ENCODE measurements at regions not wholly inside any gene's neighbourhood (a gene's known extent, or its start where the extent isn't known, plus 50 kb on each side); places are given as distances from the start of the nearest gene placed in this dataset.
"Not testable (repeated sequence)": the region's sequence is repeated elsewhere in the genome, so short reads cannot be mapped to it uniquely, and the experiment has no call there.

- no peak overlapping the region for H2AFZ ChIP-seq (ENCODE audit: low read depth, low read length)
- H3K4me1 ChIP-seq (ENCODE audit: insufficient read depth, low read length), result peaks cover 18% of the 10 kb centered on the region
- H3K4me3 ChIP-seq (ENCODE audit: low read length), result no peak overlapping the region
- peaks cover 2% of the 10 kb centered on the region for H3K9me3 ChIP-seq (ENCODE audit: low read length)
- no peaks in the 10 kb centered on the region for H3K27me3 ChIP-seq (ENCODE audit: insufficient read depth, low read length)
- H3K36me3 ChIP-seq (ENCODE audit: insufficient read depth, low read length), result no peaks in the 10 kb centered on the region
These were observed 151.9 kb upstream of the JADE1 start for GRCh38 chr4:128657638-128658037.

GRCh38 chr4:128654465-128654864, 155.0 kb upstream of the JADE1 start:
- no peak overlapping the region for H2AFZ ChIP-seq (ENCODE audit: low read depth, low read length)
- no peak overlapping the region for H3K4me3 ChIP-seq (ENCODE audit: low read length)
- peaks cover 18% of the 10 kb centered on the region for H3K4me1 ChIP-seq (ENCODE audit: insufficient read depth, low read length)
- H3K27me3 ChIP-seq (ENCODE audit: insufficient read depth, low read length), result no peaks in the 10 kb centered on the region
- peaks cover 2% of the 10 kb centered on the region for H3K9me3 ChIP-seq (ENCODE audit: low read length)
- no peaks in the 10 kb centered on the region for H3K36me3 ChIP-seq (ENCODE audit: insufficient read depth, low read length)

DNA sequence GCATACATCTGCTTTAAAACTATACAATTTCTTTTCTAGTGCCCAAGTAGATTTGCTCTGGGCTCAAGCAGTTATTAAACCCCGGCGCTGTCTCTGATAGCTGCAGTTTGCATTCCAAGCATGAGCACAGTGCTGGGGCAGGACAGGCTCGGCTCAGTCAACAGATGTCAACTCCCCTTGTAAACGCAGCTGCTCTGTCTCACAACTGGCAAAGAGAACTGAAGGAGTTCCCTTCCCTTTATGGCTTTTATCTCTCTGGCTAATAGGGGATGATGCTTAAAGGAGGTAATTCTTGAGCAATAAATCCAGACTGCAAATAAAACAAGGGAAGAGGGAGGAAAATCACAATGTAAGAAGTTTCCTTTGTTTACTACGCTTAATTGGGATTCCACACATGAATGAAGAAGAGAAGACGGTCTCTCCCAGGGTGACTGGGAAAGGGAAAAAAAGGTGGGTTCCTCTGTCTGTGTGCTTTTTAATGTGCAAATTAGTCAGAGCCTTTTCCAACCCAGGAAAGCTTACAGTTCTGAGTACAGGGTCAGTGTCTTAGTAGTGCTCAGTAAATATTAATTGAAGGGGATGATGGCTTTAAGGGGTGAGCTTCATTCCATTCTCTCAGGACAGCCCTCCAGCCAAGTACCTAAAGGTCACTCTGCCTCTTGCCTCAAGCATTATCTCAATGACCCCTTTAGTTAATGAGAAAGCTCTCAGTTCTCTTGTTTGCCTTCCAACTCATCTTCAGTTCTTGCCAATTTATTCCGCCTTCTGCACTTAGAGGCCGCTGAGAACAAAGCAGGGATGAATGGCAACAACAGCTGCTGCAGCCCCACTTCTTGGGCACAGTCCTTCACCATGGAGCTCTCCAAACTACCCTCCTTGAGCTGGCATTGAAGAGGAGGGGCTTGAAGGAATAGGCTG, 155.7 kb upstream of the JADE1 start:
- H3K4me1 ChIP-seq (ENCODE audit: insufficient read depth, low read length), result peaks cover 18% of the 10 kb centered on the region
- H3K27me3 ChIP-seq (ENCODE audit: insufficient read depth, low read length), result no peaks in the 10 kb centered on the region
- no peaks in the 10 kb centered on the region for H3K36me3 ChIP-seq (ENCODE audit: insufficient read depth, low read length)
- H3K4me3 ChIP-seq (ENCODE audit: low read length), result no peak overlapping the region
- H3K9me3 ChIP-seq (ENCODE audit: low read length), result peaks cover 2% of the 10 kb centered on the region
- no peak overlapping the region for H2AFZ ChIP-seq (ENCODE audit: low read depth, low read length)

- Histone ChIP-seq H2AFZ (ENCODE audit: low read depth, low read length) (no peak overlapping the region), H3K4me3 (ENCODE audit: low read length) (no peak overlapping the region), H3K36me3 (ENCODE audit: insufficient read depth, low read length) (no peaks in the 10 kb centered on the region), H3K9me3 (ENCODE audit: low read length) (no peaks in the 10 kb centered on the region), H3K4me1 (ENCODE audit: insufficient read depth, low read length) (peaks cover 18% of the 10 kb centered on the region), H3K27me3 (ENCODE audit: insufficient read depth, low read length) (no peaks in the 10 kb centered on the region)
These were observed 159.8 kb upstream of the JADE1 start for GRCh38 chr4:128649575-128650205.

DNA sequence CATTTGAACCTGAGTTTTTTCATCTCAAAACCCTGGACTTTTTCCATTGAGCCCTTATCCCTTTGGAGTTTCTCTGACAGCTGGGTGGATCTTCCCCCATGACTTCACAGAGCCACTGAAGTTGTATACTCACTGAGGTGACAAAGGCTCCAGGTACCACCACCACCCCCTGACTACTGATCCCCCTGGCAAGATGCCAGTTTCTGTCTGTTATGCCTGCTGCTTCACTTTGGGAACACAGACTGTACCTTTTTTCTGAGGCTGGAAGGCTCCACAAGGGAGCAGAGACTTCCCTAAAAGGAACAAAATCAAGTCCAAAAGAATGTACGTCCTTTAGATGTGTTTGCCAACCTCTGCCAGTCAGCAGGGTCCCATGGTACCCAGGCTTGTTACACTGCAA, 160.3 kb upstream of the JADE1 start:
- Histone ChIP-seq H3K9me3 (ENCODE audit: low read length) (no peaks in the 10 kb centered on the region), H3K4me3 (ENCODE audit: low read length) (no peak overlapping the region), H2AFZ (ENCODE audit: low read depth, low read length) (no peak overlapping the region), H3K36me3 (ENCODE audit: insufficient read depth, low read length) (no peaks in the 10 kb centered on the region), H3K4me1 (ENCODE audit: insufficient read depth, low read length) (peaks cover 13% of the 10 kb centered on the region), H3K27me3 (ENCODE audit: insufficient read depth, low read length) (no peaks in the 10 kb centered on the region)

DNA sequence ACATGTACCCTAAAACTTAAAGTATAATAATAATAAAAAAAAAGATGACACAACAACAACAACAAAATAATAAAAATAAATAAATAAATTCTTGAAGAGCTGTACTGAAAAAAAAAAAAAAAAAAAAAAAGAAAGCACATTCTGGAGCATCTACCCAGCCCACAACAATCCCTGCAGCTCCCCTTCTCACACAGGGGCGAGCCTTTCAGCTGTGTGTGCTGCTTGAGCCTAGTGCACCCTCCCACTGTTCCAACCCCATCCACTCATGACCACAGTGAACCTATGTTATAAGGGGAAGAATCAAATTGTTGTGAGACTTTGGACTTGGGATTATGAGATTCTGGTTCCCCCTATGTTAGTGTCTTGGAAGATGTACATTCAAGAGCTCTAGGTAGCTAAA, 161.5 kb upstream of the JADE1 start:
- Histone ChIP-seq H3K9me3 (ENCODE audit: low read length) (no peaks in the 10 kb centered on the region), H3K4me3 (ENCODE audit: low read length) (no peak overlapping the region), H3K27me3 (ENCODE audit: insufficient read depth, low read length) (no peaks in the 10 kb centered on the region), H3K36me3 (ENCODE audit: insufficient read depth, low read length) (no peaks in the 10 kb centered on the region), H2AFZ (ENCODE audit: low read depth, low read length) (no peak overlapping the region), H3K4me1 (ENCODE audit: insufficient read depth, low read length) (peaks cover 2% of the 10 kb centered on the region)

DNA sequence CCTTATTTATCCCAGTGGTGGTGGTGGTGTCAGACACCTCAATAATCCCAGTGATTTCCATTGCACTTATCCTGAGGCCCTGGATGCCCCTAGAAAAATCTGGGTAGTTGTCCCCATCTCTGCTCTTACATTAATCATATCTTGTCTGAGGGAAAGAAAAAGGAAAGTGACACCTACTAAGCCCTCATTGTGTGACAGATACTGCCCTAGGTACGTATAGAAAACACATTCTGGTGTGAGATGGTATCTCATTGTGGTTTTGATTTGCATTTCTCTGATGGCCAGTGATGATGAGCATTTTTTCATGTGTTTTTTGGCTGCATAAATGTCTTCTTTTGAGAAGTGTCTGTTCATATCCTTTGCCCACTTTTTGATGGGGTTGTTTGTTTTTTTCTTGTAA, 162.6 kb upstream of the JADE1 start:
- H3K4me1 ChIP-seq (ENCODE audit: insufficient read depth, low read length); H3K4me3 ChIP-seq (ENCODE audit: low read length); H2AFZ ChIP-seq (ENCODE audit: low read depth, low read length); H3K27me3 ChIP-seq (ENCODE audit: insufficient read depth, low read length); H3K36me3 ChIP-seq (ENCODE audit: insufficient read depth, low read length); H3K9me3 ChIP-seq (ENCODE audit: low read length): not testable (repeated sequence)

- H3K9me3 ChIP-seq (ENCODE audit: low read length); H2AFZ ChIP-seq (ENCODE audit: low read depth, low read length); H3K27me3 ChIP-seq (ENCODE audit: insufficient read depth, low read length); H3K4me3 ChIP-seq (ENCODE audit: low read length); H3K36me3 ChIP-seq (ENCODE audit: insufficient read depth, low read length); H3K4me1 ChIP-seq (ENCODE audit: insufficient read depth, low read length): not testable (repeated sequence)
These were observed 164.5 kb upstream of the JADE1 start for GRCh38 chr4:128644693-128645654.

GRCh38 chr4:128644107-128644506, 165.4 kb upstream of the JADE1 start:
- not testable (repeated sequence) for H3K4me3 ChIP-seq (ENCODE audit: low read length); H3K36me3 ChIP-seq (ENCODE audit: insufficient read depth, low read length); H2AFZ ChIP-seq (ENCODE audit: low read depth, low read length); H3K9me3 ChIP-seq (ENCODE audit: low read length); H3K4me1 ChIP-seq (ENCODE audit: insufficient read depth, low read length); H3K27me3 ChIP-seq (ENCODE audit: insufficient read depth, low read length)

DNA sequence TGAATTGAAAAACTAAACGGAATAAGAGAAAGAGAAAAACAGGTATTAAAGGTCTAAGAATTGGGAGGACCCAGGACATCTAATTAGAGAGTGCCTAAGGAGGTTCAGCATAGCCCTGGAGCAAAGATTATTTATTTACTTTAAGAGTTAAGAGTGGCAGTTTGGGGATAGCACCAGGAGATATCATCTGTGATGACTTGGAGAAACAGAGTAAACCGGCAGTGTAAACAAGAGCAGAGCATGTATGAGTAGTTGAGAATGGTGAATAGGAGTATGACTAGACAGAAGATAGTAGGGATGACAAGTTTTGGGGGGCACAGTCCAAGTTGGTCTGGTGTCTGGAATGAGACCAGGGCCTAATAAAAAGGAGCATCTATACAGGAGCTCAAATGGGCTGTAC, 167.9 kb upstream of the JADE1 start:
- not testable (repeated sequence) for H3K27me3 ChIP-seq (ENCODE audit: insufficient read depth, low read length); H3K36me3 ChIP-seq (ENCODE audit: insufficient read depth, low read length); H3K4me3 ChIP-seq (ENCODE audit: low read length); H2AFZ ChIP-seq (ENCODE audit: low read depth, low read length); H3K4me1 ChIP-seq (ENCODE audit: insufficient read depth, low read length); H3K9me3 ChIP-seq (ENCODE audit: low read length)

- no peaks in the 10 kb centered on the region for H3K9me3 ChIP-seq (ENCODE audit: low read length)
These were observed 169.8 kb upstream of the JADE1 start for GRCh38 chr4:128639541-128640270.

DNA sequence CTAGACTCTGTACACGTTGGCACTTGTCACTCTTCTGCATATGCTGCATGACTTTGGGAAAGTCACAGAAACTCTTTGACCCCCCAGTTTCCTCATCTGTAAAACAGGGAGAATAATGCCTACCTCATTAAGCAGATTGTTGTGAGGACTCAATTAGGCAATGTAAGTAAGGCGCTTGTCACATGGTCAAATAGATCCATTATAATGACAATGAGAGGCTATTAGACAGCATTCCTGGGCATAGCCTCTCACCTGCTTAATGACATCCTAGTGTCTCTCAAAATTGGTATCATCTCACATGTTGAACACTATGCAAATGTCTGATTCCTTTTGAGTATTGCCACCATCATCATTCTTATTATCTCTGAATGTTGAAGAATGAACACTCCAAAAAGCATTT, 172.6 kb upstream of the JADE1 start:
- Histone ChIP-seq H3K9me3 (ENCODE audit: low read length) (no peaks in the 10 kb centered on the region), H2AFZ (ENCODE audit: low read depth, low read length) (no peak overlapping the region), H3K4me3 (ENCODE audit: low read length) (no peak overlapping the region), H3K27me3 (ENCODE audit: insufficient read depth, low read length) (no peaks in the 10 kb centered on the region), H3K4me1 (ENCODE audit: insufficient read depth, low read length) (peaks cover 7% of the 10 kb centered on the region), H3K36me3 (ENCODE audit: insufficient read depth, low read length) (no peaks in the 10 kb centered on the region)

More at GRCh38 chr4:128639541-128640270, 169.8 kb upstream of the JADE1 start:
- H3K4me1 ChIP-seq (ENCODE audit: insufficient read depth, low read length), result peaks cover 7% of the 10 kb centered on the region
- no peak overlapping the region for H3K4me3 ChIP-seq (ENCODE audit: low read length)
- H3K27me3 ChIP-seq (ENCODE audit: insufficient read depth, low read length), result no peaks in the 10 kb centered on the region
- H3K36me3 ChIP-seq (ENCODE audit: insufficient read depth, low read length), result no peaks in the 10 kb centered on the region
- H2AFZ ChIP-seq (ENCODE audit: low read depth, low read length), result no peak overlapping the region

All from neuron (in vitro differentiated cells).